Stomach (tissue), 8 donors: ENCODE measurements at regions not wholly inside any gene's neighbourhood (a gene's known extent, or its start where the extent isn't known, plus 50 kb on each side); places are given as distances from the start of the nearest gene placed in this dataset.

ENCODE experiments used
- DNase-seq, 2 donors: peaks; one replicate each; pipeline versions ENCODE4 v3.0.0 to v3.0.0-alpha.2; 2013 to 2019
- H3K27ac ChIP-seq, 5 donors: fragments of 200-600 bp in 4 of 5; sonication (generic) in 4 of 5; one replicate each; pipeline ENCODE4 v1.5.1; 2013 to 2019; ENCODE audit warnings: mild to moderate bottlenecking in 1 of 5, moderate library complexity in 1 of 5
- H3K27me3 ChIP-seq, 3 donors: fragments of 200-600 bp; sonication (generic); one replicate each; pipeline ENCODE4 v1.5.1; 2017 to 2019; ENCODE audit warnings: mixed run types in 1 of 3
- H3K36me3 ChIP-seq, 4 donors: fragments of 200-600 bp; sonication (generic); 1 replicate in 3 of 4; 2 replicates in 1 of 4; pipeline ENCODE4 v1.5.1; 2016 to 2019
- H3K4me1 ChIP-seq, 4 donors: fragments of 200-600 bp; sonication (generic); one replicate each; pipeline ENCODE4 v1.5.1; 2016 to 2019
- H3K4me3 ChIP-seq, 4 donors: fragments of 200-600 bp; sonication (generic) in 3 of 4; one replicate each; pipeline ENCODE4 v1.5.1; 2016 to 2019; ENCODE audit warnings: mild to moderate bottlenecking in 1 of 4
- H3K9me3 ChIP-seq, 4 donors: fragments of 200-600 bp; sonication (generic); one replicate each; pipeline ENCODE4 v1.5.1; 2016 to 2019
- EP300 ChIP-seq: sonication (generic); formaldehyde crosslinking; IDR thresholded peaks from one replicate; pipeline ENCODE4 v1.6.1; 2017; ENCODE audit warnings: antibody characterized with exemption
- POLR2A ChIP-seq, 4 donors: fragments of 450-650 bp; IDR thresholded peaks; one replicate each; pipeline ENCODE4 v1.6.1; 2016; ENCODE audit warnings: antibody characterized with exemption in 4 of 4, control low read depth in 2 of 4, mild to moderate bottlenecking in 1 of 4, moderate library complexity in 1 of 4
- POLR2AphosphoS5 ChIP-seq, 3 donors: sonication (generic); formaldehyde crosslinking; IDR thresholded peaks; one replicate each; pipeline ENCODE4 v1.6.1; 2016; ENCODE audit warnings: antibody characterized with exemption in 3 of 3
- WGBS, 5 donors: extraction: QIAGEN DNeasy Blood & Tissue Kit in 3 of 5; methylation state at CpG; one replicate each; pipeline versions ENCODE4 v1.1.5 to v1.1.7; 2013 to 2018; 5-methylcytosine and 5-hydroxymethylcytosine counted together
- intact Hi-C: fragments of 100-400 bp; cut with DNase I; formaldehyde crosslinking; loops from one replicate; pipeline ENCODE4 v1.15.1; 2023; ENCODE audit warnings: low total_unique reads
- TF ChIP-seq, protein P1 (sequence below), 7 experiments: fragments of 450-650 bp in 4 of 7; fragments of 200-600 bp in 3 of 7; sonication (generic) in 3 of 7; IDR thresholded peaks; one replicate each; pipeline ENCODE4 v1.5.1; 2016 to 2019; ENCODE audit warnings: antibody characterized with exemption in 7 of 7, control low read depth in 2 of 7, mild to moderate bottlenecking in 1 of 7
- donor health status: healthy with polysubstance abuse.
- donor health status: Bipolar disorder and iron deficiency.
- donor health status: healthy.

DNA sequence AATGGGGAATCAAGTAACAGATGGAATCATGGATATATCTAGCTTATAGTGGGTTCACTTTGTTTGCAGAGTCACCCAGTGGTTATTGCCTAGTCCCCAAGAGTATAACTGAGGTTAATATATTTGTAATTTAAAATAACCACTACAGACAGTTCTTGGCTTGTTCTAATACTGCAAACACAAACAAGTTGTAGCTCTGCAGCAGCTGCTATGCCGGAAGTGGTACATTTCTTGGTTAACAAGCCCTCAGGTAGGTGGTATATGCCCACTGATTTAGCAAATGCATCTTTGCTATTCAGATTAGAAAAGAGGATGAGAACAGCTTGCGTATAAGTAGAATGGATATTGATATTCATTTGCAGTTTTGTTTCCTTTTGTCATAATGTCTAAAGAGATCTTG lies 984.2 kb downstream of the SQOR start:
- Histone ChIP-seq H3K27ac (no peak overlapping the region), H3K9me3 (peaks cover 0 to 5% (median 0%) of the 10 kb centered on the region in 4 donors), H3K36me3 (no peaks in the 10 kb centered on the region), H3K4me1 (no peaks in the 10 kb centered on the region), H3K27me3 (no peaks in the 10 kb centered on the region), H3K4me3 (no peak overlapping the region)
- 33 to 92% (median 76%) methylated on average over 2 of the region's 2 CpGs for WGBS, 5 donors
- no peak for TF ChIP-seq POLR2A (IDR thresholded peaks at IDR 0.05)
- no peak for TF ChIP-seq POLR2AphosphoS5 (IDR thresholded peaks at IDR 0.05)
- DNase-seq = no peak
- intact Hi-C loops = no loop called here

GRCh38 chr15:46620392-46621013 lies 985.7 kb downstream of the SQOR start:
- no peak overlapping the region for H3K4me3 ChIP-seq
- no peak for DNase-seq
- TF ChIP-seq EP300 (no peak), POLR2A (IDR thresholded peaks at IDR 0.05) (no peak), POLR2AphosphoS5 (IDR thresholded peaks at IDR 0.05) (no peak)
- TF ChIP-seq, protein P1, sequence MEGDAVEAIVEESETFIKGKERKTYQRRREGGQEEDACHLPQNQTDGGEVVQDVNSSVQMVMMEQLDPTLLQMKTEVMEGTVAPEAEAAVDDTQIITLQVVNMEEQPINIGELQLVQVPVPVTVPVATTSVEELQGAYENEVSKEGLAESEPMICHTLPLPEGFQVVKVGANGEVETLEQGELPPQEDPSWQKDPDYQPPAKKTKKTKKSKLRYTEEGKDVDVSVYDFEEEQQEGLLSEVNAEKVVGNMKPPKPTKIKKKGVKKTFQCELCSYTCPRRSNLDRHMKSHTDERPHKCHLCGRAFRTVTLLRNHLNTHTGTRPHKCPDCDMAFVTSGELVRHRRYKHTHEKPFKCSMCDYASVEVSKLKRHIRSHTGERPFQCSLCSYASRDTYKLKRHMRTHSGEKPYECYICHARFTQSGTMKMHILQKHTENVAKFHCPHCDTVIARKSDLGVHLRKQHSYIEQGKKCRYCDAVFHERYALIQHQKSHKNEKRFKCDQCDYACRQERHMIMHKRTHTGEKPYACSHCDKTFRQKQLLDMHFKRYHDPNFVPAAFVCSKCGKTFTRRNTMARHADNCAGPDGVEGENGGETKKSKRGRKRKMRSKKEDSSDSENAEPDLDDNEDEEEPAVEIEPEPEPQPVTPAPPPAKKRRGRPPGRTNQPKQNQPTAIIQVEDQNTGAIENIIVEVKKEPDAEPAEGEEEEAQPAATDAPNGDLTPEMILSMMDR (IDR thresholded peaks at IDR 0.05) = no peak
- H3K4me1 ChIP-seq = no peaks in the 10 kb centered on the region
- intact Hi-C loops = no loop called here
- peaks cover 0 to 12% (median 7%) of the 10 kb centered on the region in 4 donors for H3K9me3 ChIP-seq
- no peaks in the 10 kb centered on the region for H3K27me3 ChIP-seq
- no peak overlapping the region for H3K27ac ChIP-seq
- H3K36me3 ChIP-seq = no peaks in the 10 kb centered on the region

- Histone ChIP-seq H3K27me3 (no peaks in the 10 kb centered on the region), H3K9me3 (peaks cover 0 to 31% (median 25%) of the 10 kb centered on the region in 4 donors), H3K27ac (no peak overlapping the region), H3K4me3 (no peak overlapping the region), H3K4me1 (no peaks in the 10 kb centered on the region), H3K36me3 (no peaks in the 10 kb centered on the region)
- intact Hi-C loops = no loop called here
- WGBS, 5 donors = 63 to 78% (median 71%) methylated on average over 2 of the region's 2 CpGs
- TF ChIP-seq EP300 = no peak
- TF ChIP-seq POLR2A (IDR thresholded peaks at IDR 0.05) = no peak
- TF ChIP-seq POLR2AphosphoS5 (IDR thresholded peaks at IDR 0.05) = no peak
- TF ChIP-seq, protein P1 (IDR thresholded peaks at IDR 0.05) = no peak
- no peak for DNase-seq
Observed at GRCh38 chr15:46622851-46623250, 988.0 kb downstream of the SQOR start.

GRCh38 chr15:46636206-46636605 lies 1001.4 kb downstream of the SQOR start:
- peak in 1 of 2 donors; percentile 44 for DNase-seq
- no peaks in the 10 kb centered on the region for H3K36me3 ChIP-seq
- H3K9me3 ChIP-seq = no peaks in the 10 kb centered on the region
- no peaks in the 10 kb centered on the region for H3K4me1 ChIP-seq
- H3K27ac ChIP-seq = no peak overlapping the region
- 32 to 59% (median 45%) methylated on average over 1 of the region's 1 CpG for WGBS, 5 donors
- TF ChIP-seq, protein P1 (IDR thresholded peaks at IDR 0.05) = no peak
- TF ChIP-seq POLR2AphosphoS5 (IDR thresholded peaks at IDR 0.05) = no peak
- H3K27me3 ChIP-seq = no peaks in the 10 kb centered on the region
- intact Hi-C loops = no loop called here
- H3K4me3 ChIP-seq = no peak overlapping the region
